Transverse colon (tissue), 4 donors: ENCODE measurements at regions not wholly inside any gene's neighbourhood (a gene's known extent, or its start where the extent isn't known, plus 50 kb on each side); places are given as distances from the start of the nearest gene placed in this dataset.

Experiments
- DNase-seq: peaks from one replicate; pipeline ENCODE4 v3.0.0-alpha.2; 2019
- H3K27ac ChIP-seq, 4 donors: fragments of 200-600 bp; sonication (generic); 2 replicates each; pipeline ENCODE4 v1.5.1; 2016 to 2018; ENCODE audit warnings: inconsistent platforms in 4 of 4
- H3K27me3 ChIP-seq: fragments of 200-600 bp; sonication (generic); 2 replicates; pipeline ENCODE4 v1.5.1; 2017; ENCODE audit warnings: inconsistent platforms
- H3K36me3 ChIP-seq, 4 donors: fragments of 200-600 bp; sonication (generic); 2 replicates each; pipeline ENCODE4 v1.5.1; 2017 to 2019; ENCODE audit warnings: inconsistent platforms in 4 of 4
- H3K4me1 ChIP-seq, 4 donors: fragments of 200-600 bp; sonication (generic); 2 replicates each; pipeline ENCODE4 v1.5.1; 2017 to 2020; ENCODE audit warnings: inconsistent platforms in 4 of 4
- H3K4me3 ChIP-seq, 4 donors: fragments of 200-600 bp; sonication (generic); 1 replicate in 1 of 4; 2 replicates in 3 of 4; pipeline versions ENCODE4 v1.5.1 to v1.6.1; 2017 to 2019; ENCODE audit warnings: inconsistent platforms in 4 of 4
- H3K9me3 ChIP-seq, 2 donors: fragments of 200-600 bp; sonication (generic); 2 replicates each; pipeline ENCODE4 v1.5.1; 2017 to 2019; ENCODE audit warnings: inconsistent platforms in 2 of 2
- CTCF ChIP-seq, 5 experiments: fragments of 200-600 bp in 3 of 5; fragments of 450-650 bp in 2 of 5; sonication (generic) in 3 of 5; IDR thresholded peaks; 1 replicate in 2 of 5; 2 replicates in 3 of 5; pipeline ENCODE4 v1.5.1; 2016 to 2017; ENCODE audit warnings: antibody characterized with exemption in 5 of 5, inconsistent platforms in 3 of 5, mild to moderate bottlenecking in 2 of 5, moderate library complexity in 1 of 5
- EP300 ChIP-seq: sonication (generic); formaldehyde crosslinking; IDR thresholded peaks from one replicate; pipeline ENCODE4 v1.6.1; 2017; ENCODE audit warnings: antibody characterized with exemption, low read depth
- POLR2A ChIP-seq: fragments of 450-650 bp; IDR thresholded peaks from one replicate; pipeline ENCODE4 v1.6.1; 2016; ENCODE audit warnings: antibody characterized with exemption, mild to moderate bottlenecking, moderate library complexity
- POLR2AphosphoS5 ChIP-seq, 3 donors: sonication (generic); formaldehyde crosslinking; IDR thresholded peaks; one replicate each; pipeline ENCODE4 v1.6.1; 2016; ENCODE audit warnings: antibody characterized with exemption in 3 of 3
- WGBS, 2 donors: methylation state at CpG; one replicate each; pipeline ENCODE4 v1.1.5; 2018; ENCODE audit warnings: low coverage in 1 of 2; 5-methylcytosine and 5-hydroxymethylcytosine counted together
- in situ Hi-C, 4 donors: fragments of 200-750 bp; cut with MboI; loops; one replicate each; pipeline versions ENCODE4 v1.15.0 to v1.15.1; 2017; ENCODE audit warnings: low sequenced_read_pairs in 3 of 4, low pct_ligation_motif_present in 1 of 4, low pct_unique_long_range_greater_than_20kb in 1 of 4
- intact Hi-C: fragments of 100-400 bp; cut with DNase I; formaldehyde crosslinking; loops from one replicate; pipeline ENCODE4 v1.15.1; 2023; ENCODE audit warnings: low total_unique reads

- WGBS, 2 donors, result 80 to 99% methylated on average over 3 of the region's 3 CpGs
- Histone ChIP-seq H3K9me3 (no peaks in the 10 kb centered on the region), H3K4me3 (no peak overlapping the region), H3K36me3 (no peaks in the 10 kb centered on the region), H3K27ac (no peak overlapping the region), H3K4me1 (peaks cover 0 to 17% (median 2%) of the 10 kb centered on the region in 4 donors), H3K27me3 (no peaks in the 10 kb centered on the region)
- in situ Hi-C loops, result loop anchor here in 2 of 4 donors (25.0 kb wide), 4 partner anchors 586 to 1286 kb away; no protein-coding TSS in a partner anchor
- no peak for DNase-seq
- intact Hi-C loops, result no loop called here
- TF ChIP-seq CTCF (IDR thresholded peaks at IDR 0.05) (no peak), POLR2A (no peak), POLR2AphosphoS5 (IDR thresholded peaks at IDR 0.05) (no peak), EP300 (no peak)
These were observed 160.7 kb downstream of the DHX15 start for GRCh38 chr4:24423670-24424069.

- Histone ChIP-seq H3K36me3 (no peaks in the 10 kb centered on the region), H3K4me1 (peaks cover 0 to 17% (median 2%) of the 10 kb centered on the region in 4 donors), H3K4me3 (no peak overlapping the region), H3K27me3 (no peaks in the 10 kb centered on the region), H3K9me3 (no peaks in the 10 kb centered on the region), H3K27ac (no peak overlapping the region)
- in situ Hi-C loops, result loop anchor here in 2 of 4 donors (25.0 kb wide), 4 partner anchors 585 to 1285 kb away; no protein-coding TSS in a partner anchor
- intact Hi-C loops, result no loop called here
- 83 to 92% methylated on average over 1 to 2 of the region's 2 CpGs for WGBS, 2 donors
- DNase-seq, result no peak
- TF ChIP-seq POLR2A (no peak), CTCF (IDR thresholded peaks at IDR 0.05) (no peak), POLR2AphosphoS5 (IDR thresholded peaks at IDR 0.05) (no peak), EP300 (no peak)
These were observed 161.7 kb downstream of the DHX15 start for GRCh38 chr4:24422644-24423043.

GRCh38 chr4:24419181-24420034 is 164.9 kb downstream of the DHX15 start:
- Histone ChIP-seq H3K27me3 (no peaks in the 10 kb centered on the region), H3K4me1 (peaks cover 0 to 6% (median 0%) of the 10 kb centered on the region in 4 donors), H3K36me3 (no peaks in the 10 kb centered on the region), H3K4me3 (no peak overlapping the region), H3K27ac (no peak overlapping the region), H3K9me3 (no peaks in the 10 kb centered on the region)
- in situ Hi-C loops, result loop anchor here in 2 of 4 donors (25.0 kb wide), 4 partner anchors 582 to 1282 kb away; no protein-coding TSS in a partner anchor
- peak; percentile 79 for DNase-seq
- 12 to 14% methylated on average over 6 to 8 of the region's 8 CpGs for WGBS, 2 donors
- TF ChIP-seq CTCF (IDR thresholded peaks at IDR 0.05) (peak; percentile 88 to 93 (median 91)), POLR2A (no peak)
- intact Hi-C loops, result loop anchor here (10.0 kb wide), 1 partner anchor 1285 kb away; no protein-coding TSS in a partner anchor

GRCh38 chr4:24417206-24417605 is 167.1 kb downstream of the DHX15 start:
- Histone ChIP-seq H3K4me1 (peaks cover 0 to 6% (median 0%) of the 10 kb centered on the region in 4 donors), H3K27ac (no peak overlapping the region), H3K27me3 (no peaks in the 10 kb centered on the region), H3K36me3 (no peaks in the 10 kb centered on the region), H3K9me3 (no peaks in the 10 kb centered on the region), H3K4me3 (no peak overlapping the region)
- no peak for DNase-seq
- no peak for TF ChIP-seq EP300
- TF ChIP-seq POLR2AphosphoS5 (IDR thresholded peaks at IDR 0.05), result no peak
- TF ChIP-seq POLR2A, result no peak
- TF ChIP-seq CTCF (IDR thresholded peaks at IDR 0.05), result no peak
- in situ Hi-C loops (loop anchor here in 2 of 4 donors (25.0 kb wide), 4 partner anchors 580 to 1280 kb away; no protein-coding TSS in a partner anchor), intact Hi-C loops (loop anchor here (10.0 kb wide), 1 partner anchor 1282 kb away; no protein-coding TSS in a partner anchor)
